ENCODE measurements at regions not wholly inside any gene's neighbourhood (a gene's known extent, or its start where the extent isn't known, plus 50 kb on each side); places are given as distances from the start of the nearest gene placed in this dataset.
A peak's percentile ranks its signal among the peaks of the same experiment; 100 is the strongest.

DNA sequence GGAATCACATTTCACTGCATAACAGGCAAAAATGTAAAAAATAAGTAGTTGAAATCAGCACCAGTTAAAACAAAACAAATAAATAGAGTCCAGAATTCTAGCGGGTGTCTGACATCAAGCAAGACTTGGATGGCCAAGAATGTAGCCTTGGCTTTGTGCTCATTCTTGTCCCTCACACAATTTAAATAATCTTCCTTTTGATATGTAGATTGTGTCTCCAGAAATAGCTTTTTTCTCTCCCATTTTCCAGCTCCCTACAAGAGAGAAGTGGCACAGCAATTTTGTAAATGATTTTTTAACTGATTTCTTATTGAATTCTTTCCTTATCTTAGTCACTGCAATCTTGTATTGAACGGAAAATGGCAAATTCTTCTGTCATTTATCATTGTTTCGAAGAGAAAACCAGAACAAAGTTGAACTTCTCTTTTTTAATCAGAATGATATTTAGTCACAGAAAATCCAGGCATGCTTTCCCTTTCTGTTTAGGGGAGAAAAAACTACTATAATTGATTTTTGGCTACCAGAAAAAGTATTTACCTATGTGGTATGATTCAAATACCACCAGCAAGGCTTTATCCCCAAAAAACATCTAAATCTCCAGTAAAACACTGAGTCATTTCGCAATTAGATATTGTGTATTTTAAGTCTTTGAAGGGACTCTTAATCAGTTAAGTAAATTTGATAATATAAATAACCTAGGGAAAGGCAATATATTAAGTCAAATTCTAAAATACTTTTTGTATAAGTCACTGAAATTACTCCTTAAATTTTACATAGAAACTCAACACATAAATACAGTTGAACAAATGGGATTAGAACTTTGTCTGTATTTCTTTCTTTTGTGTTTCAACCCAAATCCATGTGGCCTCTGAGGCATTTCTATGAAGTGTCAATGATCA is 481.7 kb downstream of the GBE1 start:
- no peak for DNase-seq (ENCODE audit: low spot score)

DNA sequence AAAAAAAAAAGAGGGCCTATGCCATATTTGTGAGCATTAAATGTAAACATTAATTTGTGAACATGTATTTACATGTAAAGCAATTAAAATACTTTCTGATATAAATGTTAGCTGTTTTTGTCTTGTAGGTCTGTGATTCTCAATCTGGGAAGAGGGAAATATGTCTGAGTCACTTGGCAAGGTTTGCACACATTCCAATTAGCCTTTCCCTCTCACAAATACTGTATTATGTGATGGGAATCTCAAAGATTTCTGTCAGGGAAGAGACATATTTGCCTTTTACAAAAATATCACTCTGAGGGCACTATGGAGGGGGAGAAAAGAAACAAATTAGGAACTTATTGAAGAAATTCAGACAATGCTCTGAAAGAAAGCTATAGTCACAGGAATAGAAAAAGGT is 483.6 kb downstream of the GBE1 start:
- DNase-seq (ENCODE audit: low spot score): no peak

DNA sequence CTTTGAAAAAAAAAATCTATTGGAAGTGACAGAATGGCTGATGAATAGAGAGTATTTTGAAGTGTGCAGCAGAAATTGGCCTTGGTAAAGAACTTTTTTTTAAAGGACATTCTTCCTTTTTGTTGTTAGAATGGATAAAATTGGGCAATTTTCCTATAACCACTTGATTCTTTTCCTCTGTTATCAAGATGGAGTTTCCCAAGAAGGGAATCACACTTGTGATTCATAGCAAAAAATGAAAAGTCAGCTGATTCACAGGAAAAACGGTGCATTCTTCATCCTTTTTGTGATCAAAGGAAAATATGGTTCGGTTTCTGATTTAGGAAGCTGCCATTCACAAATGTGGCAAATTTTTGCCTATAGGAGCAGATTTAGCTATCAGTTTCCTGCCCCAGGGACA is 486.8 kb downstream of the GBE1 start:
- no peak for DNase-seq (ENCODE audit: low spot score)

DNA sequence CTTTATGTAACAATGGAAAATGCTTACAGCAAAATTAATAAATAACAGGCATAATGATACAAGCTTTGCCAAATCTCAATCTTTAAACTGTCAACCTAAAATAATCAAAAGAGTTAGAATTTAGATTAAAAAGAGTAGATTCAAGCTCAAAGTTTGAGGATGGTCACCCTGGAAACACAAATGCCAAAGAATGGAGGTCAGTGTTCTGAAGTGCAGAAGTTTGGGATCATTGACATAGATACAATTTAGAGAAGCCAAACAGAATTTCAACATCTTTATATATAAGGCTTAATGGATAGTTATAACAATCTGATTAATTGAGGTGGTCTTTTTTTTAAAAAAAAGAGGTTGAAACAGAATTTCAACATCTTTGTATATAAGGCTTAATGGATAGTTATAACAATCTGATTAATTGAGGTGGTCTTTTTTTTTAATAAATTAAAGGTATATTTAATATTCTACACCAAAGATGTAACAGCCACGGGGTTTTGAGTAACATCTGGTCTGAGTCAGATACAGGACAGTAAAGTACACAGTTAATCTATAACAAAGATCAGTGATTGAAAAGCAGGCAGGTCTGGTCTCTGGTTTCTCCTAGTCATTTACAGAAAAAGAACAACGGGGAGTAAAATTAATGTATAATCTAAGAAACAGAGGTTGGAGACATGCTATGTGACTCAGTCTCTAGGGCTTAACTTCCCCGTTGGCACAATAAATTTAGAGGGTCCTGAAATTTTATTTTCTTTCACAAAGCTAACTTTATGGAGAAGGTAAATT is 490.7 kb downstream of the GBE1 start:
- DNase-seq (ENCODE audit: low spot score): no peak

DNA sequence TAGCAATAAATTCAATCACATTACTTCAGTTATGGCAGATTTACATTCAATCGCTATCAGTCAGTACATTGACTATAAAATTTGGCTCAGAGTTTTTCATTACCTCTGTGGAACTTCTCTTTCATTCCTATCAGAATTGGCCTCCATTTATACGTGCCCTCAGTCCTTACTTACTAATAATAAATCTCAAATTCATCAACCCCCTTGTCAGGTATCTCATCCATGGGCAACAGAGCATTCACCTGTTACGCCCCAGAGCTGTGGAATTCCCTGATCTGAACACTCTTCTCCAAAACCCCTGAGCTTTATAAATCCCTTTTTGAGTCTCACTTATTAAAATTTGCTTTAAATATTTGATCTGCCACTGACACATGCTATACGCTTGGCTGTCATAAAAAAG is 492.9 kb downstream of the GBE1 start:
- no peak for DNase-seq (ENCODE audit: low spot score)

DNA sequence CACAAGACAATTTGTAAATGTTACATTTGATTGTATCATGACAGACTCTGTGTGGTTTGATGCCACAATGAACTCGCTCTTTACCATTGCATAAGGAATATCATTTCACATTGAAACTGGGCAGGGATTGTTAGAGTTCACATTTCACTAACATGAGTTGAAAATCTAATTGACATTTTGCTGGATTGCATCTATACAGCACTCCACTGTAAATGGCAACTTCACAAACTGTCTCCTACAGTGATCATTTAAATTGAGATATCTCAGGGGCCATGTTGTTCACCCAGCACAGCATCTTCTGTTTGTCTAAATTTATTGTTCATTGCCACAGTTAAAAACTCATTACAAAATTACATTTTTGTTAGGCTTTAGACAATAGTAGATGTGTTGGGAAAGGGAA is 499.4 kb downstream of the GBE1 start:
- no peak for DNase-seq (ENCODE audit: low spot score)

DNA sequence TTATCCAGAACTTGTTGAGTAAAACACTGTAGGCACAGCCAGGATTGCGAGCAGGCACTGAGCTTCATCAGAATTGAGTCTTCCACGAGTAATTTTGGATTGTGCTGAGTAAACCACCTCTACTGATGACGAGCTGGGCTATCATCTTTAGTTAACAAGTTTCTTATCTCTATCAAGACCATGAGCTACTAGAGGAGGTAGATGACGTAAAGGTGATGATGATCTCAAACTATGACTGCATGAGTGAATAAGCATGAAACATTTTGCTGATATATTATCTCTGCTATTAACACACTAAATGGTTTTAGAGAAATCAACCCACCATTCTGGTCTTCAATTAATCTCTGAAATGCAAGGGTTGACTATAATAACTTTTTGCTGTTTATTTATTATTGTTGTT is 506.0 kb downstream of the GBE1 start:
- DNase-seq (ENCODE audit: low spot score): no peak

DNA sequence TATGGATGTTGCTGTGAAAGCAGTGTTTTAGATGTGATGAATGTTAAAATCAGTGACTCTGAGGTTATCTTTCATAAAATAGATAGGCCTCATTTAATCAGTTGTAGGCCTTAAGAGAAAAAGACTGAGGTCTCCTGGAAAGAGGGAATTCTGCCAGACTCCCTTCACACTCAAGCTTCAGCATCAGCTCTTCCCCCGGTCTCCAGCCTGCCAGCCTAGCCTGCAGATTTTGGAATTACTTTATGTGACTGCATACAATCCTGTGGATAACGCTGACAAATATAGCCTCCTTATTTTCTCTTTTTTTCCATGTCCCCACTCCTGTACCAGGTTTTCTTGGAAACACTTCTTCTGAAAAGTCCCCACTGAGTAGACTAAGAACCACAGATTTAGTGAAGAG is 510.3 kb downstream of the GBE1 start:
- DNase-seq (ENCODE audit: low spot score): no peak

DNA sequence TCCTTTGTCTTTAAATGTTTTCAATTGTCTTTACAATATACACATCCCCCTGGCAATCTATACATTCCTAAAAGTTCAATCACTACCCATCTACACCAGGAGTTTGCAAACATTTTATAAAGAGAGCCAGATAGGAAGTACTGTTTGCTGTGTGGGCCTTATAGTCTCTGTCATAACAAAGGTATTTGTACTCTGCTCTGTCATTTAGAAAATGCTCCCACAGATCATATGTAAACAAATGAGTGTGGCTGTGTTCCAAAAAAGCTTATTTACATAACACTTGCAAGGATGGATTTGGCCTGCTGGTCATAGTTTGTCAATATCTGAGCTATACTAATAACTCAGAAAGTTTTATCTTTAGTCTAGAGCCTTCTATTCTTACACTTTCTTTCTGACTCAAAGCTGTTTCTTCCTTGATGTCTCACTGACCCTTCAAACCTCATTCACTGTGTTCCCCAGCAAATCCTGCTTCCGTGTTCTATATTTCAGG is 511.9 kb downstream of the GBE1 start:
- peak; percentile 63 for DNase-seq (ENCODE audit: low spot score)

DNA sequence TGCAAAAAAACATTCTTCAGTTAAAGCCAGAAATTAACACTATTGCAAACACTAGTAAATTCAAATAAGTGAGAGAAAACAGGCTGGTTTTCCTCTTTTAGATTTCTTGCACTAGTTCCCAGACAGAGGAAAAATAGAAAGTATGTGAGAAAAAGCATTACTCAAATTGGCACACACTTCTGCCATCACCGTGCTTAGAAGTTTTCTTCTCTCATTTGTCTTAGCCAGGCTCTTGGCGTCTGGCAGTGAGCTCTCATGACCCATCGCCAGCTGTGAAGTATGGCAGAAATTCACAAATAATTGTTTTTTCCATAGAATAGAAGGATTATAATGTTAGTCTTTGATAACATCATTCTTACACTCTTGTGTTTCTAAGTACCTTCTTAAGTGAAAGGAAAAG is 515.9 kb downstream of the GBE1 start:
- DNase-seq (ENCODE audit: low spot score): no peak

DNA sequence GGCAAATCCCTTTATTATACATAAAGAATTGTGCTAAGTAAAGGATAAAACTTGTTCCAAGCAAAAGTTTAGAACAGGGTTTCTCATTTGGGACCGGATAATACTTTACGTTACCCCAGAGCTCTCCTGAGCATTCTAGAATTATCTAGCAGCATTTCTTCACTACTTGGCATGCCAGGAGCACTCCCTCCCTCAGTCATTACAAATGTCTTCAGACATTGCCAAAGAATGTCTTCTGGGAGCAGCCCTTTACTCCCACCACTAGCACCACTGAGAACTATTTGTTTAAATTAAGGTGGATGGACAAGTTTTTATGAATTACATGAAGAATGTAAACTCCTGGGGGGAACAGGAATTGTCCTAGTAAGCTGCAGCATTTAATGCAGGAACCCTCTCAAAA is 516.4 kb downstream of the GBE1 start:
- no peak for DNase-seq (ENCODE audit: low spot score)

DNA sequence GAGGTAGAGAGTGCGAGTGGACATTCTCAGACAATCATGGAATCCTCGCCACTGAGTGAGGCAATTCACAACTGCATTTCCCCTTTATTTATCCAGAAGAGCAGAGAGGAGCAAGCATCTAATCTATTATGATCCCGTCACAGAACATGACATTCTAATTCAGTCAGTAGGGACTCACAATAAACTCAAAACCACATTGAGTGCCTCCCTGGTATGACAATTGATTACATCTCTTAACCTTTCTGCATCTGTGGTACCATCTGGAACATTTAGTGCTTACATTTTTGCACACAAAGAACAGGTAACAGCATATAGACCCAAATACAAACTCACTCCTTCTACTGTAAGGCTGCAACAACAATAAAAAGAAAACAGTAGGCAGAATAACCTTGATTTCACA is 517.2 kb downstream of the GBE1 start:
- DNase-seq (ENCODE audit: low spot score): no peak

DNA sequence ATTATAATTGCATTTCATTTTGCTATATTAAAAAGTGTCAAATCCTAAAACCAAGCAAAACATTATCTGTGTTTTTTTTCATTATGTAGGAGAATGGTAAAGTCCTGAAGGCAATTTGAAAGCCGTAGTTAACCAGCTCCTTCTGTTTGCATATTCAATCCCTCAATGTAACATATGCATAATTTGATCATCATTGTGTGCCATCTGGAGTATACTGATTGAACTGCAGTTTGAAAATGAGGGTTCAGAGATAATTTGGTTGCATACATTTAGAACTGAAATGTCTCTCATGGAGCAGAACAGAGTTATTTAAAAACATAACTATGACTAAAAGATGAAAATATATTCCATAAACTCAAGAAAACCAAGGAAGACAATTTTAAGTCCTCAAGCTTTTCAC is 518.6 kb downstream of the GBE1 start:
- DNase-seq (ENCODE audit: low spot score): peak; percentile 32

DNA sequence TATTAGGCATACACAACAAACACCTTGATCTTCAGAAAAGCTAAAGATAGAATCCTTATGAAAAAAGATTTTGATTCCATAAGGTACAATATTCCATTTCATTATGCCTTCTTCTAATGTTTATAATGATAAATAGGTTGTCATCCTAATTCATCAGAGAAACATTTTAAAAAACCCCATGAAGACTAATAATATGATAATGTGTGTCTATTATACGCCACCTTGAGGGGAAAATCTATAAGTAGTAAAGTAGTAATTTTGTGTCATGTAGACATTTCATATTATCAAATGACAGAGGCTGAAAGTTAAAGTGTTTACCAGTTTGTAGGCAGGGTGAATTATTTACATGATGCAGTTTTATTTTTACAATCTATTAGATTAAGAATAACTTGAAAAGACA is 524.3 kb downstream of the GBE1 start:
- DNase-seq (ENCODE audit: low spot score): no peak

DNA sequence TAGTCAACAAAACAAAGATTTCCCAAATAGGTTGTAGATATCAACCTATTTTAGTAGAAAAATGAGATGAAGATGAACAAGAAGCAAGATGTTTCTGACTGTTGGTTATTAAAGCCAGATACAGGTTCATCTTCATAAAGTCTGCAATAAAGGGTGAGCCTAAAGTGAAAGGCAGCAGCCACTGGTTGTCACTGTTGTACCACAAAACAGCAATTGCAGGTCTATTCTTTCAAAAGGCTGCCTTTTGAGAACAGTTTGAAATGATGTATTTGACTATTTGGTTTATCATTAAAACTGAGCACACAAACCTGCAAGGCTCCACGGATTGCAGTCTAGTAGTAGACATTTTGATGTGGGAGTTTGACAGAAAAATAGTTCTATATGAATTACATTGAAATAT is 543.4 kb downstream of the GBE1 start:
- DNase-seq (ENCODE audit: low spot score): peak; percentile 36

DNA sequence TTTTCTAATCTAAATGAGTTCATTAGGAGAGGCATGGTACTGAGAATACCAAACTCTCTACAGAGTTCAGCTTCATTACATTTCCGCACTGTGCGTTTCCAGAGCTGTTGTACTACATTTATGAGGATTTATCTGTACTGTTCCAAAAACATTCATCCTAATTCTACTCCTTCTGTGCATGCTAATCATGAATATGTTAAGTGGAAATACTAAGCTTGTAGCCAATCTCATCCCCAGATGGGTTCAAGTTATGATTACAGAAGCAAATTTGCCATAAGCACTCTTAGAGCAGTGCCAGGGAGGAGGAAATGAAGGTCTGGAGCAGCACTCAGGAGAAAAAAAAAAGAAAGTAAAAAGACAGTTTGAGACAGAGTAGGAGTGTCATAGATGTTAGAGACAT is 544.3 kb downstream of the GBE1 start:
- no peak for DNase-seq (ENCODE audit: low spot score)

DNA sequence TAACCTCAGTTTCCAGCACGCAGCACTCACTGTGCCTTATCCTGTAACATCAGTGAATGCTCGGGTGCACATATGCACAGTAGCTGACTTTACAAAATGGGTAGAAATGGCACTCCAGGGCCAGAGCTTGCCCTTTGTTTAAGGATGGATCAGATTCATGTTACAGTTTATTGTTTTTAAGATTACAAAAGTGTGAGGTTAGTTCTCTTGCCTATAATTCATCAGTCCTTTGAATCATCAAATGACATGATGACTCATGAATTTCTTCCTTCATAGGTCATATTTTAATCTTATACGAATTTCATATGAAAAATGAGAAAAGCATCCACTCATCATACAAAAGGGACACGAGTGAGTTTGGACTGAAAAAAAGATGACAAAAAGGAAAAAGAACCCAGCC is 545.3 kb downstream of the GBE1 start:
- no peak for DNase-seq (ENCODE audit: low spot score)

DNA sequence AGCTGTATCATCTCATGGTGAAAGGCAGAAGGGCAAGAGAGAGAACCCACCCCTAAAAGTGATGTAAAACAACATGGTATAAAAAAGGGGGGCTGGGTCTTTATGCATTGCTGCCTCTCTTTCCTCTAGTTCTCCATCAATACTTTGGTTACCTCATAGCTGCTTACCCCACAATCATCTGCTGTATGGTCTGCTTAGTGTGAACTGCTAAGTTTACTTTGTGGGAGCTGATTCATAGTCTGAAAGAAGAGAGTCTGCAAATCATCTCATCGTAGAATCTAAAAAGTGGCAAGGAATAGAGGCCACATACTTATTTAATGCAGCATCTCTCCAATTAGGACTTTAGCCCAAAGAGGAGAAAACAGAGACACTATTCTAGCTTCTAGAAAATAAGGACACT is 546.8 kb downstream of the GBE1 start:
- no peak for DNase-seq (ENCODE audit: low spot score)

DNA sequence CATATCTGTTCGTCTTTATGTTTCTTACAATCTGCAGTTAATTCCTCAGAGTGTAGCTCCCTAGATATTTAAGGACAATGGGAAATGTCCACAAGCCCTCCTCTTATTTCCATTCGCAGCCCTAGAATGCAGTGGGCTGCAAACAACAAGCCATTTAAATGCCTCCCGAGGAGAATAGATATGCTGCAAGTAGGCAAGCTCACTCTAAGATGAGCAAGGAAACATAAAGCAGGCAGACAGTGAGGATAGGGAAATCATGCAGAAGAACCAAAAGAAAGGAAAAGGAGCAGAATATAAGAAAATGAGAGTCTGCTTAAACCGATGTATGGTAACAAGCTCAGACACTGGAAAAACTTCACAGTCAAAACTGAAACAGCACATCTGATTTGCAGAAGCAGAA is 561.9 kb downstream of the GBE1 start:
- DNase-seq (ENCODE audit: low spot score): no peak

DNA sequence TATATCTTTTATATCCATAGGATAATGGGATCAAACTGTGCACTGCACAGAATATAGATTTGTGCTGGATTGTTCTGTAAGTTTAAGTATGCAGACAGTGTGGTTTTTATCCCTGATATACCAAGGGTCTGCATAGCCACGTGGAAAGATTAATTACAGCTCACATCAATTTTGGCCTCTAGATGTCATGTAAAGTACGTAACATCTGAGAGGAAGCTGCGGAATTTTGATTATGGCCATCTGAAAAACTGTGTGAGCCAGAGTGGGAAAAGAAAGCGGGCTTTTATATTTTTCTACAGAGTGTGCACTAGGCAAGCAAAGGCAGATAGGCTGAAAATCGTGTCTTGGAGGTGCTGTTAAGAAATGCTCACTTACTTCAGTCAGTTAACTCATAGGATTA is 562.7 kb downstream of the GBE1 start:
- no peak for DNase-seq (ENCODE audit: low spot score)

DNA sequence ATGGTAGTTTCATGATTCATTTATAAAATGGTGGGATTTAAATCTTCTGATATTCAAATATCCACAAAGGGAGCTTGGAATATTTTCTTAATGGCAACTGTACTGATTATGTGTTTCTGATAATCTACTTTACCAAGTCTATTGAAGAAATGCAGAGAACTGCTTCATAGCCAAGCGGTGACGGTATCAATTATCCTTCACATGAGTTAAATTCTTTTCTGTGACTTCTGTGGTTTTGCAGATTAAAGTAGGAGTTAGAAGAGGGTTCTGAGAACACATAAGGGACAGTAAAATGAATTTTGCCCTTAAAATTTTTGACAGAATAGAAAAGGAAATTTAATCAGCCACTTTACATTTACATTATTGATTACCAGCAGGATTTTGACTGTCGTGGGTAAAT is 563.2 kb downstream of the GBE1 start:
- no peak for DNase-seq (ENCODE audit: low spot score)

DNA sequence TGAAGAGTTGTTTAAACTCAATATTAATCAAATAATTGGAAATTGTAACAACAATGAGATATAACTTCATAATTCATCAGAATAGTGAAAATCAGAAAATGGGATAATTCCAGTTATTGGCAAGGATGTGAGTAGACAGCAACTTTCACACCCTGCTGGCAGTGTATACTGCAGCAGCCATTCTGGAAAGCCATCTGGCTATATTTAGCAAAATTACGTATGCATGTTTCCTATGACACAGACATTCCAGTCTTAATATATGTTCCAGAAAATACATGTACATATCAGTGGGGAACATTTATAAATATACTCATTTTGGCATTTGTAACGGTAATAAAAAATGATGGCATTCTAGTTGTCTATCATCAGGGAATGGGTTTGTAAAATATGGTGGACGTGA is 564.1 kb downstream of the GBE1 start:
- DNase-seq (ENCODE audit: low spot score): no peak

DNA sequence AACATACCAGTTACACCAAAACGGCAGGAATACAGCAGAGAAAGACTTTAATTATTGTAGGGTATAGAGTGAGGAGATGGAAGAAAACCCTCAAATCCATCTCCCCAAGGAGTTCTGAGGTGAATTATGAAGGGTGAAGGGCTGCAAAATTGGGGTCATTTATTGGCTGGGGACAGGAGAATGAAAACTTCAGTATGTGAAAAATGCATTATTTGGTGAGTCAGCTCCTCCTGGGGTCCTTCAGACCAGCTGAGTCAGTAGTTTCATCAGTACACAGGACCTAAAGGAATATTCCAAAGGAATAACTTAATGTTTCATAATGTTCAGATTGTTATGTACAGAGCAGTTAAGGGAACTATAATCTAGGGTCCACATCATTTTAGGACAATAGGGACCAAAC is 566.0 kb downstream of the GBE1 start:
- no peak for DNase-seq (ENCODE audit: low spot score)

Data from SW480 (cell line).